ENCODE measurements at regions not wholly inside any gene's neighbourhood (a gene's known extent, or its start where the extent isn't known, plus 50 kb on each side); places are given as distances from the start of the nearest gene placed in this dataset.

GRCh38 chr6:21426841-21427490 is 166.6 kb upstream of the SOX4 start (continued):
- no peak for TF ChIP-seq ZNF664 (tag by site-specific recombination; IDR thresholded peaks at IDR 0.05)

DNA sequence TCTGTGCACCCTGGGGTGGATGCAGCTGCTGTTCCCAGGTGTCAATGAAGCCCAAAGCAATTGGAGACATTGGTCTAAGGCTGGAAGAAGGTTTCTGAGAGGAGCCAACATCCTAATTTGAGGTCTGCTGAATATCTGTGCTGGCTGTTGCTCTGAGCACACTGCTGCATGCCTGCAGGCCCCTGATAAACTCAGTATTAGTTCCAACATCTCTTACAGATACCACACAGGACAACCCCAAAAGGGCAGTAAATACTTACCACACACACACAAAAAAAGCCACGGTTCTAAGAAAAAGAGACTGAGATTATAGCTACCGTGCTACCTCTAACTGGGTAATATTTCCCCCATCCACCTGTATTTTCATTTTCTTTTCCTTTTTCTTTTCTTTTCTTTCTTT is 164.3 kb upstream of the SOX4 start:
- Histone ChIP-seq H3K27ac (ENCODE audit: extremely low read depth, low read depth, low read length) (no peak overlapping the region), H3K4me1 (ENCODE audit: control insufficient read depth, insufficient read depth, low read length) (no peaks in the 10 kb centered on the region), H3K36me3 (ENCODE audit: control insufficient read depth in 2 of 2, insufficient read depth in 1 of 2, low read length in 2 of 2) (no peaks in the 10 kb centered on the region), H3K9me3 (ENCODE audit: control insufficient read depth, insufficient read depth, low read depth, low read length) (no peaks in the 10 kb centered on the region), H3K4me3 (ENCODE audit: low read depth, low read length) (no peak overlapping the region)
- no peak for TF ChIP-seq ZNF184 (tag by site-specific recombination; IDR thresholded peaks at IDR 0.05)
- TF ChIP-seq ZNF544 (tag by site-specific recombination; IDR thresholded peaks at IDR 0.05), result no peak
- ChIA-PET POLR2A (no interaction called here), CTCF (interaction anchor here (1.2 kb wide), 1 partner anchor 21 kb away, joined by 3 read pairs; no protein-coding TSS in a partner anchor)

DNA sequence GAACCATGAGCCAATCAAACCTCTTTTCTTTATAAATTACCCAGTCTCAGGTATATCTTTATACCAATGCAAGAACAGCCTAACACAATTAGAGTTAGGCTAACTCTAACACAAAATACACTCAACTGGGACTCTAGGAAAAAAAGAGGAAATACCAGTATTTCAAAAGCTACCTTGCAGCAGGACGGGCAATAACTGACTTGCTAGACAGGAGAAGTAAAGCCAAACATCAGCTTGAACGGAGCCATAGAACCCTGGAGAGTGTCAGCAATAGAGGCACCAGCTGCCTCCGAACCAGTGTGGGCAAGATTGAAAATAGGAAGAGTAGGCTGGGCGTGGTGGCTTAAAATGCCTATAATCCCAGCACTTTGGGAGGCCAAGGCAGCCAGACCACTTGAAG is 162.0 kb upstream of the SOX4 start:
- no peaks in the 10 kb centered on the region for H3K9me3 ChIP-seq (ENCODE audit: control insufficient read depth, insufficient read depth, low read depth, low read length)
- no peaks in the 10 kb centered on the region for H3K4me1 ChIP-seq (ENCODE audit: control insufficient read depth, insufficient read depth, low read length)
- no peak overlapping the region for H3K27ac ChIP-seq (ENCODE audit: extremely low read depth, low read depth, low read length)
- TF ChIP-seq ZNF518A (tag by site-specific recombination; conservative IDR thresholded peaks at IDR 0.05; ENCODE audit: low read depth) (no peak), ZNF169 (tag by site-specific recombination; IDR thresholded peaks at IDR 0.05) (no peak), ZNF548 (tag by site-specific recombination; IDR thresholded peaks at IDR 0.05) (no peak), ZNF24 (tag by site-specific recombination; IDR thresholded peaks at IDR 0.05) (no peak), ZNF398 (tag by site-specific recombination; IDR thresholded peaks at IDR 0.05) (no peak), MZF1 (tag by site-specific recombination; IDR thresholded peaks at IDR 0.05; ENCODE audit: borderline replicate concordance) (no peak), ZNF280D (tag by site-specific recombination; IDR thresholded peaks at IDR 0.05) (no peak), ZBTB44 (tag by site-specific recombination; IDR thresholded peaks at IDR 0.05) (no peak), ZNF776 (tag by site-specific recombination; IDR thresholded peaks at IDR 0.05; ENCODE audit: borderline replicate concordance) (no peak), ZNF704 (tag by site-specific recombination; IDR thresholded peaks at IDR 0.05) (no peak)
- TF ChIP-seq, protein P1, sequence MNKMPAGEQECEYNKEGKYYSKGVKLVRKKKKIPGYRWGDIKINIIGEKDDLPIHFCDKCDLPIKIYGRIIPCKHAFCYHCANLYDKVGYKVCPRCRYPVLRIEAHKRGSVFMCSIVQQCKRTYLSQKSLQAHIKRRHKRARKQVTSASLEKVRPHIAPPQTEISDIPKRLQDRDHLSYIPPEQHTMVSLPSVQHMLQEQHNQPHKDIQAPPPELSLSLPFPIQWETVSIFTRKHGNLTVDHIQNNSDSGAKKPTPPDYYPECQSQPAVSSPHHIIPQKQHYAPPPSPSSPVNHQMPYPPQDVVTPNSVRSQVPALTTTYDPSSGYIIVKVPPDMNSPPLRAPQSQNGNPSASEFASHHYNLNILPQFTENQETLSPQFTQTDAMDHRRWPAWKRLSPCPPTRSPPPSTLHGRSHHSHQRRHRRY (tag by site-specific recombination; IDR thresholded peaks at IDR 0.05), result no peak
- TF ChIP-seq, protein P2, sequence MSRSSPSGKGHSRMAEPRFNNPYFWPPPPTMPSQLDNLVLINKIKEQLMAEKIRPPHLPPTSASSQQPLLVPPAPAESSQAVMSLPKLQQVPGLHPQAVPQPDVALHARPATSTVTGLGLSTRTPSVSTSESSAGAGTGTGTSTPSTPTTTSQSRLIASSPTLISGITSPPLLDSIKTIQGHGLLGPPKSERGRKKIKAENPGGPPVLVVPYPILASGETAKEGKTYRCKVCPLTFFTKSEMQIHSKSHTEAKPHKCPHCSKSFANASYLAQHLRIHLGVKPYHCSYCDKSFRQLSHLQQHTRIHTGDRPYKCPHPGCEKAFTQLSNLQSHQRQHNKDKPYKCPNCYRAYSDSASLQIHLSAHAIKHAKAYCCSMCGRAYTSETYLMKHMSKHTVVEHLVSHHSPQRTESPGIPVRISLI (tag by site-specific recombination; IDR thresholded peaks at IDR 0.05), result no peak
- ChIA-PET POLR2A (interaction anchor here (0.6 kb wide), 1 partner anchor 15 kb away, joined by 7 read pairs; no protein-coding TSS in a partner anchor), CTCF (no interaction called here)
- no peaks in the 10 kb centered on the region for H3K36me3 ChIP-seq (ENCODE audit: control insufficient read depth in 2 of 2, insufficient read depth in 1 of 2, low read length in 2 of 2)
- H3K4me3 ChIP-seq (ENCODE audit: low read depth, low read length), result no peak overlapping the region
